ENCODE measurements at regions not wholly inside any gene's neighbourhood (a gene's known extent, or its start where the extent isn't known, plus 50 kb on each side); places are given as distances from the start of the nearest gene placed in this dataset.

GRCh38 chr7:47711776-47712175 lies 129.9 kb upstream of the TNS3 start:
- Histone ChIP-seq H3K27me3 (ENCODE audit: control insufficient read depth in 3 of 3, insufficient read depth in 3 of 3, low read length in 2 of 3) (no peaks in the 10 kb centered on the region), H3K4me1 (ENCODE audit: control insufficient read depth in 5 of 5, insufficient read depth in 5 of 5, low read length in 5 of 5) (no peaks in the 10 kb centered on the region), H3K36me3 (ENCODE audit: control insufficient read depth in 4 of 4, insufficient read depth in 4 of 4, low read length in 4 of 4) (no peaks in the 10 kb centered on the region), H3K4me3 (no peak overlapping the region), H3K27ac (ENCODE audit: low read depth in 1 of 2, low read length in 1 of 2) (no peak overlapping the region), H3K9ac (ENCODE audit: insufficient read depth in 1 of 2, low read length in 2 of 2) (no peak overlapping the region), H3K9me3 (ENCODE audit: control insufficient read depth in 4 of 4, insufficient read depth in 3 of 4, low read length in 3 of 4) (peaks cover 0 to 2% (median 0%) of the 10 kb centered on the region in 4 donors)
- ATAC-seq (ENCODE audit: insufficient read depth, low FRiP score) (no peak), DNase-seq (no peak)
- TF ChIP-seq CTCF (IDR thresholded peaks at IDR 0.05; ENCODE audit: control extremely low read depth, extremely low read depth) = no peak
- WGBS, 2 donors = 95 to 96% methylated on average over 12 of the region's 12 CpGs

- ATAC-seq (ENCODE audit: insufficient read depth, low FRiP score) = no peak
- H3K4me1 ChIP-seq (ENCODE audit: control insufficient read depth in 5 of 5, insufficient read depth in 5 of 5, low read length in 5 of 5) = no peaks in the 10 kb centered on the region
- no peak overlapping the region for H3K27ac ChIP-seq (ENCODE audit: low read depth in 1 of 2, low read length in 1 of 2)
- no peak for TF ChIP-seq CTCF (IDR thresholded peaks at IDR 0.05; ENCODE audit: control extremely low read depth, extremely low read depth)
- no peaks in the 10 kb centered on the region for H3K36me3 ChIP-seq (ENCODE audit: control insufficient read depth in 4 of 4, insufficient read depth in 4 of 4, low read length in 4 of 4)
- peak in 1 of 3 donors; percentile 33 for DNase-seq
- 89 to 95% methylated on average over 15 of the region's 15 CpGs for WGBS, 2 donors
- H3K9me3 ChIP-seq (ENCODE audit: control insufficient read depth in 4 of 4, insufficient read depth in 3 of 4, low read length in 3 of 4) = peaks cover 0 to 2% (median 0%) of the 10 kb centered on the region in 4 donors
- H3K27me3 ChIP-seq (ENCODE audit: control insufficient read depth in 3 of 3, insufficient read depth in 3 of 3, low read length in 2 of 3) = no peaks in the 10 kb centered on the region
- no peak overlapping the region for H3K4me3 ChIP-seq
- H3K9ac ChIP-seq (ENCODE audit: insufficient read depth in 1 of 2, low read length in 2 of 2) = no peak overlapping the region
Observed at GRCh38 chr7:47710201-47710935, 128.5 kb upstream of the TNS3 start.

GRCh38 chr7:47709451-47709850 lies 127.5 kb upstream of the TNS3 start:
- Histone ChIP-seq H3K9me3 (ENCODE audit: control insufficient read depth in 4 of 4, insufficient read depth in 3 of 4, low read length in 3 of 4) (peaks cover 0 to 2% (median 0%) of the 10 kb centered on the region in 4 donors), H3K4me1 (ENCODE audit: control insufficient read depth in 5 of 5, insufficient read depth in 5 of 5, low read length in 5 of 5) (no peaks in the 10 kb centered on the region), H3K27me3 (ENCODE audit: control insufficient read depth in 3 of 3, insufficient read depth in 3 of 3, low read length in 2 of 3) (no peaks in the 10 kb centered on the region), H3K27ac (ENCODE audit: low read depth in 1 of 2, low read length in 1 of 2) (no peak overlapping the region), H3K36me3 (ENCODE audit: control insufficient read depth in 4 of 4, insufficient read depth in 4 of 4, low read length in 4 of 4) (no peaks in the 10 kb centered on the region), H3K9ac (ENCODE audit: insufficient read depth in 1 of 2, low read length in 2 of 2) (no peak overlapping the region), H3K4me3 (no peak overlapping the region)
- WGBS, 2 donors = 95 to 96% methylated on average over 6 of the region's 6 CpGs
- TF ChIP-seq CTCF (IDR thresholded peaks at IDR 0.05; ENCODE audit: control extremely low read depth, extremely low read depth) = no peak
- DNase-seq (no peak), ATAC-seq (ENCODE audit: insufficient read depth, low FRiP score) (no peak)

- Histone ChIP-seq H3K27me3 (ENCODE audit: control insufficient read depth in 3 of 3, insufficient read depth in 3 of 3, low read length in 2 of 3) (no peaks in the 10 kb centered on the region), H3K4me1 (ENCODE audit: control insufficient read depth in 5 of 5, insufficient read depth in 5 of 5, low read length in 5 of 5) (no peaks in the 10 kb centered on the region), H3K9me3 (ENCODE audit: control insufficient read depth in 4 of 4, insufficient read depth in 3 of 4, low read length in 3 of 4) (peaks cover 0 to 2% (median 0%) of the 10 kb centered on the region in 4 donors), H3K36me3 (ENCODE audit: control insufficient read depth in 4 of 4, insufficient read depth in 4 of 4, low read length in 4 of 4) (no peaks in the 10 kb centered on the region), H3K9ac (ENCODE audit: insufficient read depth in 1 of 2, low read length in 2 of 2) (no peak overlapping the region), H3K27ac (ENCODE audit: low read depth in 1 of 2, low read length in 1 of 2) (no peak overlapping the region), H3K4me3 (no peak overlapping the region)
- DNase-seq (no peak), ATAC-seq (ENCODE audit: insufficient read depth, low FRiP score) (no peak)
- WGBS, 2 donors = 82 to 90% methylated on average over 4 of the region's 4 CpGs
- TF ChIP-seq CTCF (IDR thresholded peaks at IDR 0.05; ENCODE audit: control extremely low read depth, extremely low read depth) = no peak
Observed at GRCh38 chr7:47709051-47709450, 127.1 kb upstream of the TNS3 start.

Measured in lung (tissue), 11 donors.